H1 (cell line): ENCODE measurements at regions not wholly inside any gene's neighbourhood (a gene's known extent, or its start where the extent isn't known, plus 50 kb on each side); places are given as distances from the start of the nearest gene placed in this dataset.

Experiments
- ASH2L ChIP-seq: fragments of 200-600, 300-600 bp; sonication (generic); IDR thresholded peaks from one replicate; pipeline ENCODE4 v1.7.1; 2017; ENCODE audit warnings: low read length
- BACH1 ChIP-seq: IDR thresholded peaks from 2 replicates; pipeline ENCODE4 v1.6.1; 2012; ENCODE audit warnings: low read length, improper control_type of control experiment
- CHD2 ChIP-seq: IDR thresholded peaks from 2 replicates; pipeline ENCODE4 v1.6.1; 2012; ENCODE audit warnings: low read length, improper control_type of control experiment
- POLR2A ChIP-seq, 2 experiments: IDR thresholded peaks; 1 replicate in 1 of 2; 2 replicates in 1 of 2; pipeline ENCODE4 v1.6.1; 2011; ENCODE audit warnings: low read depth in 2 of 2, low read length in 2 of 2, mild to moderate bottlenecking in 2 of 2; ENCODE audit errors: control extremely low read depth in 1 of 2
- POLR2AphosphoS5 ChIP-seq: IDR thresholded peaks from 2 replicates; pipeline ENCODE4 v1.6.1; 2011; ENCODE audit warnings: low read depth, low read length
- TF ChIP-seq, protein P1 (sequence below), 3 experiments: IDR thresholded peaks; 1 replicate in 2 of 3; 2 replicates in 1 of 3; pipeline versions ENCODE4 v1.5.1 to v1.6.1; 2011; ENCODE audit warnings: low read length in 3 of 3, mild to moderate bottlenecking in 3 of 3, inconsistent platforms in 2 of 3, low read depth in 1 of 3, moderate library complexity in 1 of 3; ENCODE audit not compliant: insufficient read depth in 1 of 3; ENCODE audit errors: control extremely low read depth in 1 of 3

DNA sequence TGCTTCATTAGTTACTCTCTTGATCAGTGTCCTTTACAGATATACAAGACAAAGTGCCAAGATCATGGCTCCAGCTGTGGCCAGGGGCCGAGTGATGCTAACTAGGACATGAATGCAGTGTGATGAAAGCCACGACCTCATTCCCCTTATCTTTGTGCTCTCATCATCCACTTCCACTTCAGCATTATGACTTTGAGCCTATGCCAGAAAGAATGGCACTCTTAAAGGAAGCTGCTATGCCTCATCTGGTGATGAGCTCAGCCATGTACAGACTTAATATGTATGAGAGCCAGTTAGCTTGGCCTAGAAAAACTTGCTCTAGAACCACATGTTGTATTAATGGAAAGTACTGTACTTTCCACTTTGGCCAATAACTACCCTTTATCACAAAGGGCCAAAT lies 179.1 kb downstream of the TOX3 start:
- TF ChIP-seq, protein P1, sequence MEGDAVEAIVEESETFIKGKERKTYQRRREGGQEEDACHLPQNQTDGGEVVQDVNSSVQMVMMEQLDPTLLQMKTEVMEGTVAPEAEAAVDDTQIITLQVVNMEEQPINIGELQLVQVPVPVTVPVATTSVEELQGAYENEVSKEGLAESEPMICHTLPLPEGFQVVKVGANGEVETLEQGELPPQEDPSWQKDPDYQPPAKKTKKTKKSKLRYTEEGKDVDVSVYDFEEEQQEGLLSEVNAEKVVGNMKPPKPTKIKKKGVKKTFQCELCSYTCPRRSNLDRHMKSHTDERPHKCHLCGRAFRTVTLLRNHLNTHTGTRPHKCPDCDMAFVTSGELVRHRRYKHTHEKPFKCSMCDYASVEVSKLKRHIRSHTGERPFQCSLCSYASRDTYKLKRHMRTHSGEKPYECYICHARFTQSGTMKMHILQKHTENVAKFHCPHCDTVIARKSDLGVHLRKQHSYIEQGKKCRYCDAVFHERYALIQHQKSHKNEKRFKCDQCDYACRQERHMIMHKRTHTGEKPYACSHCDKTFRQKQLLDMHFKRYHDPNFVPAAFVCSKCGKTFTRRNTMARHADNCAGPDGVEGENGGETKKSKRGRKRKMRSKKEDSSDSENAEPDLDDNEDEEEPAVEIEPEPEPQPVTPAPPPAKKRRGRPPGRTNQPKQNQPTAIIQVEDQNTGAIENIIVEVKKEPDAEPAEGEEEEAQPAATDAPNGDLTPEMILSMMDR (IDR thresholded peaks at IDR 0.05; ENCODE audit: control extremely low read depth in 1 of 3, insufficient read depth in 1 of 3, low read depth in 1 of 3, low read length in 3 of 3): no peak
- TF ChIP-seq BACH1 (no peak), POLR2AphosphoS5 (no peak), CHD2 (no peak), POLR2A (IDR thresholded peaks at IDR 0.05; ENCODE audit: control extremely low read depth in 1 of 2, low read depth in 2 of 2, low read length in 2 of 2) (no peak), ASH2L (no peak)
